Ovary (tissue), 3 donors: ENCODE measurements at regions not wholly inside any gene's neighbourhood (a gene's known extent, or its start where the extent isn't known, plus 50 kb on each side); places are given as distances from the start of the nearest gene placed in this dataset.

ENCODE experiments used
- EP300 ChIP-seq: sonication (generic); formaldehyde crosslinking; IDR thresholded peaks from one replicate; pipeline ENCODE4 v1.6.1; 2017; ENCODE audit warnings: antibody characterized with exemption
- TF ChIP-seq, protein P1 (sequence below), 3 donors: fragments of 450-650 bp in 2 of 3; fragments of 200-600 bp in 1 of 3; IDR thresholded peaks; one replicate each; pipeline versions ENCODE4 v1.5.1 to v1.8.0; 2016 to 2022; ENCODE audit warnings: antibody characterized with exemption in 3 of 3, mild to moderate bottlenecking in 1 of 3
- donor health status: DM: no; HTN: no; CAD: no.

DNA sequence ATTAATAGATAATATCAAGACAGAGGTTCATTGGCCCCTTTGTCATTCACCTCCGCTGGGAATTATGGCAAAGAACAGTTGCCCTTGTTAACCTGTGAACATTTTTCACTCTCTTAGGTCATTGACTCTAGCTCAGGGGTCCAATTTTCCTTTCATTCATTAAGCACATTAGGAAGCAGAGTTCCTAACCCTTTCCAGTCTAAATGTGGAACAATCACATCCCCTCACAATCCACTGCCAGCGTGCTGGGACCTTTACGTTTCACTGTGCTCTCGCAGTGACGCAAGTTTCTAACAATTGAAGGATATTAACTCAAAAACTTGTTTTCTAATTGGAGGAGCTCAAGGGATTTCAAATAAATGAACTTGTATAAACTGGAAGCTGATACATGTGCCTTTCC, 79.3 kb upstream of the MEOX2 start:
- TF ChIP-seq EP300 = no peak
- TF ChIP-seq, protein P1, sequence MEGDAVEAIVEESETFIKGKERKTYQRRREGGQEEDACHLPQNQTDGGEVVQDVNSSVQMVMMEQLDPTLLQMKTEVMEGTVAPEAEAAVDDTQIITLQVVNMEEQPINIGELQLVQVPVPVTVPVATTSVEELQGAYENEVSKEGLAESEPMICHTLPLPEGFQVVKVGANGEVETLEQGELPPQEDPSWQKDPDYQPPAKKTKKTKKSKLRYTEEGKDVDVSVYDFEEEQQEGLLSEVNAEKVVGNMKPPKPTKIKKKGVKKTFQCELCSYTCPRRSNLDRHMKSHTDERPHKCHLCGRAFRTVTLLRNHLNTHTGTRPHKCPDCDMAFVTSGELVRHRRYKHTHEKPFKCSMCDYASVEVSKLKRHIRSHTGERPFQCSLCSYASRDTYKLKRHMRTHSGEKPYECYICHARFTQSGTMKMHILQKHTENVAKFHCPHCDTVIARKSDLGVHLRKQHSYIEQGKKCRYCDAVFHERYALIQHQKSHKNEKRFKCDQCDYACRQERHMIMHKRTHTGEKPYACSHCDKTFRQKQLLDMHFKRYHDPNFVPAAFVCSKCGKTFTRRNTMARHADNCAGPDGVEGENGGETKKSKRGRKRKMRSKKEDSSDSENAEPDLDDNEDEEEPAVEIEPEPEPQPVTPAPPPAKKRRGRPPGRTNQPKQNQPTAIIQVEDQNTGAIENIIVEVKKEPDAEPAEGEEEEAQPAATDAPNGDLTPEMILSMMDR (IDR thresholded peaks at IDR 0.05) = no peak
